KOPT-K1 (cell line): ENCODE measurements at regions not wholly inside any gene's neighbourhood (a gene's known extent, or its start where the extent isn't known, plus 50 kb on each side); places are given as distances from the start of the nearest gene placed in this dataset.
"Not testable (repeated sequence)": the region's sequence is repeated elsewhere in the genome, so short reads cannot be mapped to it uniquely, and the experiment has no call there.

Source experiments
- H3K27ac ChIP-seq: fragments of 200-600 bp; sonication (generic); 2 replicates; pipeline ENCODE4 v1.5.1; 2016; ENCODE audit warnings: antibody characterized with exemption, mild to moderate bottlenecking, low read depth, low read length; ENCODE audit not compliant: poor library complexity, severe bottlenecking
- H3K36me3 ChIP-seq: fragments of 200-600 bp; sonication (generic); 2 replicates; pipeline ENCODE4 v1.5.1; 2017; ENCODE audit warnings: antibody characterized with exemption, mild to moderate bottlenecking, low read length, moderate library complexity; ENCODE audit not compliant: insufficient read depth
- H3K9me3 ChIP-seq: fragments of 200-600 bp; sonication (generic); 2 replicates; pipeline ENCODE4 v1.5.1; 2017; ENCODE audit warnings: antibody characterized with exemption, low read length, mild to moderate bottlenecking; ENCODE audit not compliant: insufficient read depth, poor library complexity, severe bottlenecking

- Histone ChIP-seq H3K36me3 (no peaks in the 10 kb centered on the region), H3K27ac (no peak overlapping the region), H3K9me3 (peaks cover 10% of the 10 kb centered on the region)
These were observed 162.3 kb downstream of the BMP7 start for GRCh38 chr20:57104113-57104512.

- Histone ChIP-seq H3K9me3 (peaks cover 8% of the 10 kb centered on the region), H3K36me3 (no peaks in the 10 kb centered on the region), H3K27ac (no peak overlapping the region)
These were observed 161.7 kb downstream of the BMP7 start for GRCh38 chr20:57104651-57105204.

GRCh38 chr20:57106030-57106682, 160.3 kb downstream of the BMP7 start:
- no peaks in the 10 kb centered on the region for H3K36me3 ChIP-seq
- no peaks in the 10 kb centered on the region for H3K9me3 ChIP-seq
- H3K27ac ChIP-seq = no peak overlapping the region

- H3K36me3 ChIP-seq = no peaks in the 10 kb centered on the region
- no peak overlapping the region for H3K27ac ChIP-seq
- no peaks in the 10 kb centered on the region for H3K9me3 ChIP-seq
These were observed 159.7 kb downstream of the BMP7 start for GRCh38 chr20:57106692-57107091.

GRCh38 chr20:57107208-57107607, 159.2 kb downstream of the BMP7 start:
- no peaks in the 10 kb centered on the region for H3K9me3 ChIP-seq
- H3K36me3 ChIP-seq = no peaks in the 10 kb centered on the region
- H3K27ac ChIP-seq = no peak overlapping the region

GRCh38 chr20:57108218-57108617, 158.2 kb downstream of the BMP7 start:
- Histone ChIP-seq H3K36me3 (no peaks in the 10 kb centered on the region), H3K9me3 (no peaks in the 10 kb centered on the region), H3K27ac (no peak overlapping the region)

- no peaks in the 10 kb centered on the region for H3K9me3 ChIP-seq
- H3K27ac ChIP-seq = no peak overlapping the region
- H3K36me3 ChIP-seq = no peaks in the 10 kb centered on the region
These were observed 157.5 kb downstream of the BMP7 start for GRCh38 chr20:57108742-57109570.

- Histone ChIP-seq H3K9me3 (no peaks in the 10 kb centered on the region), H3K36me3 (no peaks in the 10 kb centered on the region), H3K27ac (no peak overlapping the region)
These were observed 156.9 kb downstream of the BMP7 start for GRCh38 chr20:57109571-57109953.

- H3K9me3 ChIP-seq, H3K36me3 ChIP-seq, H3K27ac ChIP-seq: not testable (repeated sequence)
These were observed 156.1 kb downstream of the BMP7 start for GRCh38 chr20:57110121-57111027.

GRCh38 chr20:57111028-57111373, 155.4 kb downstream of the BMP7 start:
- H3K36me3 ChIP-seq = no peaks in the 10 kb centered on the region
- no peak overlapping the region for H3K27ac ChIP-seq
- H3K9me3 ChIP-seq = no peaks in the 10 kb centered on the region

- no peak overlapping the region for H3K27ac ChIP-seq
- no peaks in the 10 kb centered on the region for H3K36me3 ChIP-seq
- no peaks in the 10 kb centered on the region for H3K9me3 ChIP-seq
These were observed 154.0 kb downstream of the BMP7 start for GRCh38 chr20:57112448-57112847.

- Histone ChIP-seq H3K27ac (no peak overlapping the region), H3K9me3 (no peaks in the 10 kb centered on the region), H3K36me3 (no peaks in the 10 kb centered on the region)
These were observed 152.0 kb downstream of the BMP7 start for GRCh38 chr20:57114290-57115005.

GRCh38 chr20:57117296-57117695, 149.1 kb downstream of the BMP7 start:
- Histone ChIP-seq H3K36me3 (no peaks in the 10 kb centered on the region), H3K27ac (no peak overlapping the region), H3K9me3 (no peaks in the 10 kb centered on the region)

- H3K9me3 ChIP-seq = no peaks in the 10 kb centered on the region
- H3K36me3 ChIP-seq = no peaks in the 10 kb centered on the region
- no peak overlapping the region for H3K27ac ChIP-seq
These were observed 148.2 kb downstream of the BMP7 start for GRCh38 chr20:57118107-57118769.
